GM19452 (cell line): ENCODE measurements at regions not wholly inside any gene's neighbourhood (a gene's known extent, or its start where the extent isn't known, plus 50 kb on each side); places are given as distances from the start of the nearest gene placed in this dataset.
"Not testable (repeated sequence)": the region's sequence is repeated elsewhere in the genome, so short reads cannot be mapped to it uniquely, and the experiment has no call there.

Source experiments
- ATAC-seq: cut with Tn5 transposase; IDR thresholded peaks from one replicate; pipeline ENCODE4 v1.9.1; 2021; ENCODE audit not compliant: unreplicated experiment

GRCh38 chr3:117844676-117845075 lies 1135.1 kb downstream of the TUSC7 start:
- ATAC-seq, result no peak

- ATAC-seq, result no peak
These were observed 1136.7 kb downstream of the TUSC7 start for GRCh38 chr3:117846238-117846637.

GRCh38 chr3:117848606-117849005 lies 1139.0 kb downstream of the TUSC7 start:
- no peak for ATAC-seq

GRCh38 chr3:117853923-117854668 lies 1144.5 kb downstream of the TUSC7 start:
- ATAC-seq, result no peak

GRCh38 chr3:117856354-117856753 lies 1146.8 kb downstream of the TUSC7 start:
- ATAC-seq, result no peak

GRCh38 chr3:117863146-117863545 lies 1153.6 kb downstream of the TUSC7 start:
- no peak for ATAC-seq

- no peak for ATAC-seq
These were observed 1155.8 kb downstream of the TUSC7 start for GRCh38 chr3:117865338-117865737.

GRCh38 chr3:117868766-117869165 lies 1159.2 kb downstream of the TUSC7 start:
- ATAC-seq, result no peak

GRCh38 chr3:117871934-117872333 lies 1162.4 kb downstream of the TUSC7 start:
- ATAC-seq, result no peak

- not testable (repeated sequence) for ATAC-seq
These were observed 1161.9 kb downstream of the IGSF11 start for GRCh38 chr3:117872594-117873248.

- ATAC-seq, result no peak
These were observed 1161.4 kb downstream of the IGSF11 start for GRCh38 chr3:117873249-117873600.

- ATAC-seq, result no peak
These were observed 1160.5 kb downstream of the IGSF11 start for GRCh38 chr3:117874028-117874690.

- no peak for ATAC-seq
These were observed 1159.5 kb downstream of the IGSF11 start for GRCh38 chr3:117874904-117875874.

GRCh38 chr3:117875887-117876286 lies 1158.8 kb downstream of the IGSF11 start:
- ATAC-seq, result no peak

- no peak for ATAC-seq
These were observed 1154.0 kb downstream of the IGSF11 start for GRCh38 chr3:117880638-117881037.

- ATAC-seq, result no peak
These were observed 1153.4 kb downstream of the IGSF11 start for GRCh38 chr3:117881210-117881609.

GRCh38 chr3:117885011-117885441 lies 1149.6 kb downstream of the IGSF11 start:
- ATAC-seq, result no peak

- ATAC-seq, result no peak
These were observed 1148.5 kb downstream of the IGSF11 start for GRCh38 chr3:117886147-117886546.

GRCh38 chr3:117887031-117887430 lies 1147.6 kb downstream of the IGSF11 start:
- ATAC-seq, result no peak

GRCh38 chr3:117887901-117888300 lies 1146.7 kb downstream of the IGSF11 start:
- no peak for ATAC-seq

- no peak for ATAC-seq
These were observed 1142.2 kb downstream of the IGSF11 start for GRCh38 chr3:117892431-117892841.
